ENCODE measurements at regions not wholly inside any gene's neighbourhood (a gene's known extent, or its start where the extent isn't known, plus 50 kb on each side); places are given as distances from the start of the nearest gene placed in this dataset.

- H3K36me3 Mint-ChIP-seq (ENCODE audit: low read depth): no peaks in the 10 kb centered on the region
- no peaks in the 10 kb centered on the region for H3K9me3 Mint-ChIP-seq
- no peak overlapping the region for H3K4me3 Mint-ChIP-seq
- H3K4me1 Mint-ChIP-seq (ENCODE audit: low read depth): no peaks in the 10 kb centered on the region
- no peaks in the 10 kb centered on the region for H3K27me3 Mint-ChIP-seq (ENCODE audit: low read depth)
- H3K27ac Mint-ChIP-seq: no peak overlapping the region
- no peak for DNase-seq (ENCODE audit: low spot score)
These were observed 561.5 kb downstream of the USP25 start for GRCh38 chr21:16291296-16291695.

DNA sequence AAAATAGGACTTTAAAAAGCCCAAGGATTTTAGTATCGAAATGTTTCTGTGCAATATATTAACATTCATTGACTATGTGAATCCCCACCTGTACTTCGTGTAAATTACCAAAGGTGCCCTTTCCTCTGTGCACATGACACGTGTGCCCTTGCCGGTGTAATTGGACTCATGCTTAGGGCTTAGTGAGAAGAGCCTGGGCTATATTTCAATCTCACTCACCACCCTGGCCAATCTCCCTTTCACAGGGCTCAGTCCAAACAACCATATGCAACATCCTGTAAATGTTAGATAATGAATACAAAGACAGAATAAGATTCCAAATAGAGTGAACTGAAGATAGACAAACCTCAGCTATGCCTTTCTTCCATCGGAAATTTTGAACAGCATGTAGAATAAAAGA, 564.3 kb downstream of the USP25 start:
- H3K27me3 Mint-ChIP-seq (ENCODE audit: low read depth): no peaks in the 10 kb centered on the region
- no peak for DNase-seq (ENCODE audit: low spot score)
- no peaks in the 10 kb centered on the region for H3K4me1 Mint-ChIP-seq (ENCODE audit: low read depth)
- no peaks in the 10 kb centered on the region for H3K9me3 Mint-ChIP-seq
- no peaks in the 10 kb centered on the region for H3K36me3 Mint-ChIP-seq (ENCODE audit: low read depth)
- H3K27ac Mint-ChIP-seq: no peak overlapping the region
- no peak overlapping the region for H3K4me3 Mint-ChIP-seq

- no peak for DNase-seq (ENCODE audit: low spot score)
- Mint-ChIP-seq H3K4me3 (no peak overlapping the region), H3K9me3 (no peaks in the 10 kb centered on the region), H3K36me3 (ENCODE audit: low read depth) (no peaks in the 10 kb centered on the region), H3K27ac (no peak overlapping the region), H3K27me3 (ENCODE audit: low read depth) (no peaks in the 10 kb centered on the region), H3K4me1 (ENCODE audit: low read depth) (no peaks in the 10 kb centered on the region)
These were observed 573.1 kb downstream of the USP25 start for GRCh38 chr21:16302851-16303282.

DNA sequence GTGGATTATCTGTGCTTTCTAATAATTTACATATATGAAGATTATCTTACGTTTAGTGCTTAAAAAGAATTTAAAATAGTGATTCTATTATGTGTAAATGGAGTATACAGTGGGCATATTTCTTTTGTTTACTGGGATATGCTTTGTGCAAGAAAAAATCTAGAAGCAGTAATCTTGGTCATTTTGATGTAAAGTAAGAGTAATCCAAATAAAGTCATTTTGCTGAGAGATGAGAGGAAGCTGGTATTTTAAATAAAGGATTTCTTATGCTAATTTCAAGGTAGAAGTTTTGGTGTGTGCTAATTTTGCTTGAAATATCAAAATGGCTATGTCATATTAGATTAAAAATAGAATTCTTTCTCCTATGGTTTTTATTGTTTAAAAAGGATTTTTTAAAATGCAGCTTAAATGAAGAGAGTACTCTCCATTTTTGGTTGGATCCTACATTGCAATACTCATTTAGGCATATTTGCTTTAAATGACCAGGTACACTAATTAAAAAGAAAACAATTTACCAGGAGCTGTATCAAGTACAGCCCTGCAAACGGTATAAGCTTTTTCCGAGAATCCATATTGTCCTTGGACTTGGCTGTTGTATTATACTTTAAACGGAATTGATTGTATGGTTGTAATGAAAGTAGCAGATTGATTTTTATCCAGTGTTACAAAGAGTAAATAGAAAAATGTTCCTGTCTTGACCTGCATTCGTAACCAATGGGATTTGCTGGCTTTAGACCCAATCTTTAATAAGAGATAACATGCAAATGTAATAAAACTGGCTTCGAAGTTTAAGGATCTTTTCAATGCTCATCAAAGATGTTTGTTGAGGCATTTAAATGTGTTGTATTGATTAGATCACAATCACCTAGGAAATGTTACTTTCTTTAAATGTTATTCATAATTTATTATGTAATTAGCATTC, 574.7 kb downstream of the USP25 start:
- Mint-ChIP-seq H3K27me3 (ENCODE audit: low read depth) (no peaks in the 10 kb centered on the region), H3K36me3 (ENCODE audit: low read depth) (no peaks in the 10 kb centered on the region), H3K9me3 (no peaks in the 10 kb centered on the region), H3K27ac (no peak overlapping the region), H3K4me3 (no peak overlapping the region), H3K4me1 (ENCODE audit: low read depth) (peaks cover 2% of the 10 kb centered on the region)
- DNase-seq (ENCODE audit: low spot score): no peak

GRCh38 chr21:16305686-16306085, 575.9 kb downstream of the USP25 start:
- no peak for DNase-seq (ENCODE audit: low spot score)
- no peak overlapping the region for H3K27ac Mint-ChIP-seq

DNA sequence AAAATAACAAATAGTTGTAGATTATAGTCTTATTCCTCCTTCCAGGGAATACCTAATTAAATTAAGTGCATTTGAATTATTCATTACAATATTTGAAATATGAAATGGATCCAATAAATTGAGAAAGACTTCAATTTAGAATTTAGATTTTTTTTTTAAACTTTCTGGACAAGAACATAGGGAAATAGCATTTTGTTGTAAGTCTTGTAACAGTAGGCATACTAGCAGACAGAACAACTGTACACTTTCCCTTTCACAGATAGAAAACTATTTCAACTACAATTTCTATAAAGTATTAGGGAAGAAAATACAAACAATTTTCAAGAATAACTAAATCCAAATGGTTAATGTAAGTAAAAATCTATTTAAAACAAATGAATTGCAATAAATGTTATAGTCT, 577.5 kb downstream of the USP25 start:
- Mint-ChIP-seq H3K27me3 (ENCODE audit: low read depth) (no peaks in the 10 kb centered on the region), H3K4me1 (ENCODE audit: low read depth) (peaks cover 2% of the 10 kb centered on the region), H3K27ac (no peak overlapping the region), H3K36me3 (ENCODE audit: low read depth) (no peaks in the 10 kb centered on the region), H3K4me3 (no peak overlapping the region), H3K9me3 (no peaks in the 10 kb centered on the region)
- DNase-seq (ENCODE audit: low spot score): no peak

More at GRCh38 chr21:16305686-16306085, 575.9 kb downstream of the USP25 start:
- Mint-ChIP-seq H3K4me3 (no peak overlapping the region), H3K4me1 (ENCODE audit: low read depth) (peaks cover 2% of the 10 kb centered on the region), H3K36me3 (ENCODE audit: low read depth) (no peaks in the 10 kb centered on the region), H3K27me3 (ENCODE audit: low read depth) (no peaks in the 10 kb centered on the region), H3K9me3 (no peaks in the 10 kb centered on the region)

DNA sequence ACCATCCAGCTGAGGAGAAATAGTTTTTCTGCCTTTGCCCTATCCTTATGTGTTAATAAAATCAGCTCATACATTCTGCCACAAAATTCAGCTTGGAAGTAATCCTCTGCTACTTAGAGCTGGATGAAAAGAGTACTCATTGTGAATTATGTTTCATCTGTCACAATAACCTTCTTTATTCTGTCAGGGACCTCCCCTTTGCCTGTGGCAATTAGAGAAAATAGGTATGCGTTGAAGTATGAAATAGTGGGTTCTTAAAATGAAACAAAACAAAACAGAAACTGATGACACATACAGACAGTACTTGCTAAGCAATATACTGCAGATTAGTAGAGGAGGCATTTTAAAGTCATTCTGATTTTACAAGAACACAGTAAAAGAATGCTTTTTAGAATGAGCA, 578.5 kb downstream of the USP25 start:
- no peak for DNase-seq (ENCODE audit: low spot score)
- Mint-ChIP-seq H3K27ac (no peak overlapping the region), H3K27me3 (ENCODE audit: low read depth) (no peaks in the 10 kb centered on the region), H3K4me1 (ENCODE audit: low read depth) (peaks cover 2% of the 10 kb centered on the region), H3K9me3 (no peaks in the 10 kb centered on the region), H3K36me3 (ENCODE audit: low read depth) (no peaks in the 10 kb centered on the region), H3K4me3 (no peak overlapping the region)

GRCh38 chr21:16309250-16309971, 579.6 kb downstream of the USP25 start:
- Mint-ChIP-seq H3K4me1 (ENCODE audit: low read depth) (peaks cover 2% of the 10 kb centered on the region), H3K27me3 (ENCODE audit: low read depth) (no peaks in the 10 kb centered on the region), H3K9me3 (no peaks in the 10 kb centered on the region), H3K4me3 (no peak overlapping the region), H3K36me3 (ENCODE audit: low read depth) (no peaks in the 10 kb centered on the region), H3K27ac (no peak overlapping the region)
- no peak for DNase-seq (ENCODE audit: low spot score)

DNA sequence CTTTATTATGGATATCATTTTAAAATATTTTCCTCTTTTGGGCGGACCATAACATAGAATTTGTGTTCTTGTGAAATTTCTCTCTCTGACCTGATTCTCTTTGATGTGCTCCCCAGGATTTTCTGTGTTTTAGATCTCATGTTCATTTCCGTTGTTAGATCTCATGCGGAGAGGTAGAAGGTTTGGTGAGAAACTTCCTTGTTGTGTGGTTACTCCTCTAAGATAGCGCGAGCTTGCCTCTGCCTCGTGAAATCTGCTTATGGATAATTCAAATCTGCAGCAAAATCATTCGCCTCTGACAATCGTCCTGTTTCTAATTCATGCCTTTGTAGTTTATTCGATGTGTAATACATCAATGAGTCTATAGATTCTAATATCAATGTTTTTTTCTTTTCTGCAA, 580.4 kb downstream of the USP25 start:
- H3K27me3 Mint-ChIP-seq (ENCODE audit: low read depth): no peaks in the 10 kb centered on the region
- no peak for DNase-seq (ENCODE audit: low spot score)
- H3K27ac Mint-ChIP-seq: no peak overlapping the region
- H3K4me3 Mint-ChIP-seq: no peak overlapping the region
- no peaks in the 10 kb centered on the region for H3K36me3 Mint-ChIP-seq (ENCODE audit: low read depth)
- H3K9me3 Mint-ChIP-seq: no peaks in the 10 kb centered on the region
- H3K4me1 Mint-ChIP-seq (ENCODE audit: low read depth): peaks cover 2% of the 10 kb centered on the region

GRCh38 chr21:16311229-16311628, 581.4 kb downstream of the USP25 start:
- H3K4me3 Mint-ChIP-seq: no peak overlapping the region
- DNase-seq (ENCODE audit: low spot score): no peak
- no peaks in the 10 kb centered on the region for H3K27me3 Mint-ChIP-seq (ENCODE audit: low read depth)
- H3K9me3 Mint-ChIP-seq: no peaks in the 10 kb centered on the region
- H3K27ac Mint-ChIP-seq: no peak overlapping the region
- H3K36me3 Mint-ChIP-seq (ENCODE audit: low read depth): no peaks in the 10 kb centered on the region
- peaks cover 2% of the 10 kb centered on the region for H3K4me1 Mint-ChIP-seq (ENCODE audit: low read depth)

- H3K4me3 Mint-ChIP-seq: no peak overlapping the region
- H3K27me3 Mint-ChIP-seq (ENCODE audit: low read depth): no peaks in the 10 kb centered on the region
- H3K9me3 Mint-ChIP-seq: no peaks in the 10 kb centered on the region
- no peak overlapping the region for H3K27ac Mint-ChIP-seq
- DNase-seq (ENCODE audit: low spot score): no peak
- H3K4me1 Mint-ChIP-seq (ENCODE audit: low read depth): peaks cover 2% of the 10 kb centered on the region
- no peaks in the 10 kb centered on the region for H3K36me3 Mint-ChIP-seq (ENCODE audit: low read depth)
These were observed 582.5 kb downstream of the USP25 start for GRCh38 chr21:16312321-16312720.

DNA sequence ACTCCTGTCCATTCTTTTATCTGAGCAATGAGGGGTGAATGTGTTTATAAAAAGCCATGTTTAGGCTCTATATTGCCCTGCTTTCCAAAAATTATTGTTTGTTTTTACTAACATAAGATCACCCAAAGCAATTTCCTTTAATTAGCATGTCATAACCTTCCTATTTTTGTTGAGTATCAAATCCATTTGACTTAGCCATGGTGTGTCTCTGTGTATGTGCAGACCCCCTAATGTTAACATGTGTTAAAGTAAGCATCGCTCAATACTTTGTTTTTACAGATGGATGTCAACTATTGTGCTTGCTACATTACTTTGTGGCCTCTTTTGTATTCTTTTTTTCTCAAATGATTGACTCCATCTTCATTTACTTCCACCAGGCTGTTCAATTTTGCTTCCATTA, 585.4 kb downstream of the USP25 start:
- no peaks in the 10 kb centered on the region for H3K4me1 Mint-ChIP-seq (ENCODE audit: low read depth)
- H3K4me3 Mint-ChIP-seq: no peak overlapping the region
- no peaks in the 10 kb centered on the region for H3K9me3 Mint-ChIP-seq
- no peak for DNase-seq (ENCODE audit: low spot score)
- H3K27ac Mint-ChIP-seq: no peak overlapping the region
- no peaks in the 10 kb centered on the region for H3K27me3 Mint-ChIP-seq (ENCODE audit: low read depth)
- H3K36me3 Mint-ChIP-seq (ENCODE audit: low read depth): no peaks in the 10 kb centered on the region

DNA sequence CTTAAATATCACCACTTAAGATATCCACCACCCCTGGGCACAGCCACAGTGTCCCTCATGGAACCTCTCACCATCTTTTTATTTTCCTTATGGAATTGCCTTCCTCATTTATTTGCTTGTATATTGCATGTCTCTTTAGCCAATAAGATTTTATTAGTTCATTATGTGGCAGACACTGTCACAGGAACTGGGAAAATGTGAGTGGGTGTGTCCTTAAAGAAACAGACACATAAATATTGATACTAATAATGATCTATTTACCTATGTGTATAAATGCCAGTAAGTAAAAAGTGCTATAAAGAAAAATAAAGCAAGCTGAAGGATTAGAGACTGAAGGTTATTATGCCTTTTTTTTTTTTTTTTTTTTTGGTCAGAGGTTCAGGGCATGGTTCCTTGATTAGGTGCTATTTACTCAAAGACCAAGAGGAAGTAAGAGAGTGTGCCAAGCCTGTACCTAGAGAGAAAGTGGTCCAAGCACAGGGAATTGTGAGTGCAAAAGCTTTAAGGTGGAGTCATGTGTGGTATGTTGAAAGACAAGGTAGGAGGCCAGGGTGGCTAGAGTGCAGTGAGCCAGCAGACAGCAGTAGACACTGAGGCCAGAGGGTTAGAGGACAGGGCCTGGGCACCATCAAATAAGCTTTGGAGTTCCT, 589.0 kb downstream of the USP25 start:
- no peak for DNase-seq (ENCODE audit: low spot score)
- H3K27me3 Mint-ChIP-seq (ENCODE audit: low read depth): no peaks in the 10 kb centered on the region
- H3K36me3 Mint-ChIP-seq (ENCODE audit: low read depth): no peaks in the 10 kb centered on the region
- H3K9me3 Mint-ChIP-seq: no peaks in the 10 kb centered on the region
- no peak overlapping the region for H3K4me3 Mint-ChIP-seq
- no peaks in the 10 kb centered on the region for H3K4me1 Mint-ChIP-seq (ENCODE audit: low read depth)
- H3K27ac Mint-ChIP-seq: no peak overlapping the region

DNA sequence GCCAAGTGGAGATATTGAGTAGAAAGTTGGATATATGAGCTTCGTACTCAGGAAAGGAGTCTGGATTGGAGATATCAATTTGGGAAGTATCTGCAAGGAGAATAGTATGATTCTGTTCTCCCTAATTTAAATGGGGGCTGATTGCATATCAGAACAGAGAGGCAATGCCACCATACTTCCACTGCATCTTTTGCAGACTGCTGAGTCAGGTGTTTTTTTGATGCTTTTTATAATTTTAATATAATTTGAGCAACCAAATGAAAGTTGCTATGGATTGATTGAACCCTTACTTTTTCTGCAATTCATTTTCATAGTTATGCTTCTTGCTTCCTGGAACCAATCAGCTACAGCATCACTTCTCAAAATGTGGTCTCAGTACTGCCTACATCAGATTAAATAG, 590.3 kb downstream of the USP25 start:
- H3K4me3 Mint-ChIP-seq: no peak overlapping the region
- no peaks in the 10 kb centered on the region for H3K27me3 Mint-ChIP-seq (ENCODE audit: low read depth)
- H3K9me3 Mint-ChIP-seq: no peaks in the 10 kb centered on the region
- DNase-seq (ENCODE audit: low spot score): no peak
- H3K36me3 Mint-ChIP-seq (ENCODE audit: low read depth): no peaks in the 10 kb centered on the region
- no peaks in the 10 kb centered on the region for H3K4me1 Mint-ChIP-seq (ENCODE audit: low read depth)
- no peak overlapping the region for H3K27ac Mint-ChIP-seq
